Endothelial cell of umbilical vein (primary cell): ENCODE measurements at regions not wholly inside any gene's neighbourhood (a gene's known extent, or its start where the extent isn't known, plus 50 kb on each side); places are given as distances from the start of the nearest gene placed in this dataset.

Experiments used
- BruUV-seq: library from RNA; stranded (reverse); fragments of 400-500 nt; replicated peaks from 2 replicates; lab custom pipeline; 2021; lab: Mats Ljungman, UMichigan
- CTCF ChIA-PET: fragments of 300-600, 350-600 bp; sonication (Branson Sonifier 250); formaldehyde crosslinking; loops from one replicate; lab custom pipeline; 2021; ENCODE audit warnings: antibody characterized with exemption, inconsistent platforms; lab: Charles Lee
- POLR2A ChIA-PET: fragments of 300-600, 350-600 bp; sonication (Branson Sonifier 250); formaldehyde crosslinking; loops from one replicate; lab custom pipeline; 2021; ENCODE audit warnings: antibody characterized with exemption, inconsistent platforms; lab: Charles Lee
- DNase-seq: peaks from one replicate; pipeline ENCODE4 v3.0.0-alpha.2; 2011; ENCODE audit warnings: low read depth, low spot score
- FAIRE-seq: peaks from 2 replicates; lab custom pipeline; 2011; peaks lifted over from hg19 to GRCh38; lab: Jason Lieb, UNC
- H2AFZ ChIP-seq: 2 replicates; pipeline ENCODE4 v1.6.0; 2012; ENCODE audit warnings: low read depth, low read length, control low read depth, inconsistent platforms
- H3K27ac ChIP-seq: 2 replicates; pipeline ENCODE4 v1.5.1; 2011; ENCODE audit warnings: low read depth, mild to moderate bottlenecking, control low read depth, low read length, moderate library complexity; ENCODE audit not compliant: insufficient read depth
- H3K27me3 ChIP-seq, 2 experiments: 2 replicates each; pipeline versions ENCODE4 v1.6.0 to v1.6.1; 2011; ENCODE audit warnings: low read length in 2 of 2, mixed read lengths in 1 of 2; ENCODE audit not compliant: control insufficient read depth in 2 of 2, insufficient read depth in 2 of 2
- H3K36me3 ChIP-seq, 2 experiments: 2 replicates in 1 of 2; 3 replicates in 1 of 2; pipeline ENCODE4 v1.5.1; 2011; ENCODE audit warnings: low read length in 2 of 2, mild to moderate bottlenecking in 1 of 2, moderate library complexity in 1 of 2; ENCODE audit not compliant: control insufficient read depth in 2 of 2, insufficient read depth in 2 of 2; ENCODE audit errors: extremely low read depth in 1 of 2
- H3K4me1 ChIP-seq: 3 replicates; pipeline ENCODE4 v1.5.1; 2011; ENCODE audit warnings: mild to moderate bottlenecking, low read length; ENCODE audit not compliant: control insufficient read depth, insufficient read depth; ENCODE audit errors: extremely low read depth
- H3K4me2 ChIP-seq: 2 replicates; pipeline ENCODE4 v1.6.1; 2011; ENCODE audit warnings: low read length, control low read depth, mixed read lengths; ENCODE audit not compliant: insufficient read depth
- H3K4me3 ChIP-seq, 3 experiments: fragments of 200-600 bp in 1 of 3; sonication (generic), shearing (Covaris generic) in 1 of 3; replicated peaks in 1 of 3; 2 replicates each; pipeline ENCODE4 v1.5.1; 2011 to 2016; ENCODE audit warnings: control low read depth in 3 of 3, low read length in 3 of 3, mild to moderate bottlenecking in 2 of 3, inconsistent platforms in 1 of 3, low read depth in 1 of 3, moderate library complexity in 1 of 3; ENCODE audit not compliant: insufficient read depth in 1 of 3
- H3K79me2 ChIP-seq: 2 replicates; pipeline ENCODE4 v1.6.0; 2012; ENCODE audit warnings: low read length, inconsistent platforms; ENCODE audit not compliant: control insufficient read depth, insufficient read depth
- H3K9ac ChIP-seq: replicated peaks from 2 replicates; pipeline ENCODE3; 2011; ENCODE audit warnings: low read length, control low read depth; ENCODE audit not compliant: insufficient read depth; ENCODE audit errors: extremely low read depth
- H3K9me1 ChIP-seq: replicated peaks from 3 replicates; pipeline ENCODE4 v1.6.0; 2011; ENCODE audit warnings: mild to moderate bottlenecking, low read length; ENCODE audit not compliant: control insufficient read depth, insufficient read depth; ENCODE audit errors: extremely low read depth
- H3K9me3 ChIP-seq: replicated peaks from 2 replicates; pipeline ENCODE4 v1.5.1; 2012; ENCODE audit warnings: low read length, inconsistent platforms; ENCODE audit not compliant: control insufficient read depth, insufficient read depth
- H4K20me1 ChIP-seq: replicated peaks from 2 replicates; pipeline ENCODE3; 2011; ENCODE audit warnings: mild to moderate bottlenecking, low read length; ENCODE audit not compliant: control insufficient read depth, insufficient read depth; ENCODE audit errors: extremely low read depth
- CTCF ChIP-seq, 2 donors: IDR thresholded peaks; 1 replicate in 1 of 2; 2 replicates in 1 of 2; pipeline ENCODE4 v1.5.1; 2011; ENCODE audit warnings: low read length in 2 of 2, mild to moderate bottlenecking in 2 of 2, moderate library complexity in 2 of 2, control low read depth in 1 of 2, inconsistent platforms in 1 of 2, low read depth in 1 of 2; ENCODE audit not compliant: insufficient read depth in 1 of 2; ENCODE audit errors: extremely low read depth in 1 of 2
- EZH2 ChIP-seq: IDR thresholded peaks from 2 replicates; pipeline ENCODE4 v1.6.1; 2012; ENCODE audit warnings: borderline replicate concordance, low read depth, mild to moderate bottlenecking, moderate library complexity, low read length, inconsistent platforms; ENCODE audit not compliant: severe bottlenecking
- JUN ChIP-seq: IDR thresholded peaks from 2 replicates; pipeline ENCODE4 v1.6.1; 2011; ENCODE audit warnings: borderline replicate concordance, low read depth; ENCODE audit not compliant: insufficient read length, insufficient read depth
- MAX ChIP-seq: IDR thresholded peaks from 2 replicates; pipeline ENCODE4 v1.6.1; 2011; ENCODE audit not compliant: insufficient read depth, insufficient read length
- POLR2A ChIP-seq: IDR thresholded peaks from 2 replicates; pipeline ENCODE4 v1.6.1; 2012; ENCODE audit warnings: low read depth, mild to moderate bottlenecking, control low read depth, low read length
- dilution Hi-C: fragments of 300-500 bp; cut with MboI; formaldehyde crosslinking; loops from one replicate; pipeline ENCODE4 v1.15.0; 2019; ENCODE audit warnings: low sequenced_read_pairs; ENCODE audit not compliant: extremely low pct_ligation_motif_present
- intact Hi-C: fragments of 100-400 bp; cut with micrococcal nuclease; formaldehyde crosslinking; loops from one replicate; pipeline ENCODE4 v1.10.0; 2022

- no peak for DNase-seq
- dilution Hi-C loops = no loop called here
- Histone ChIP-seq H3K36me3 (no peaks in the 10 kb centered on the region), H4K20me1 (no peaks in the 10 kb centered on the region), H3K9me3 (no peaks in the 10 kb centered on the region), H3K9ac (no peak overlapping the region), H3K27me3 (no peaks in the 10 kb centered on the region), H2AFZ (no peak overlapping the region), H3K9me1 (no peaks in the 10 kb centered on the region), H3K4me2 (no peak overlapping the region), H3K4me3 (no peak overlapping the region), H3K79me2 (no peaks in the 10 kb centered on the region), H3K4me1 (no peaks in the 10 kb centered on the region), H3K27ac (no peak overlapping the region)
- no peak for FAIRE-seq
- ChIA-PET POLR2A (no interaction called here), CTCF (no interaction called here)
- TF ChIP-seq CTCF (IDR thresholded peaks at IDR 0.05; ENCODE audit: extremely low read depth in 1 of 2, insufficient read depth in 1 of 2, low read depth in 1 of 2, low read length in 2 of 2) (no peak), MAX (no peak), JUN (no peak), EZH2 (no peak), POLR2A (no peak)
- intact Hi-C loops = no loop called here
- BruUV-seq = no TSS peak
Observed at GRCh38 chr4:3831529-3832150, 65.5 kb downstream of the ADRA2C start.
